SK-N-SH treated with all-trans-retinoic acid at 6 μM for 48 hours (cell line): ENCODE measurements at regions not wholly inside any gene's neighbourhood (a gene's known extent, or its start where the extent isn't known, plus 50 kb on each side); places are given as distances from the start of the nearest gene placed in this dataset.

ENCODE experiments used
- ATAC-seq: fragments of 200-7000 bp; cut with Tn5 transposase; 3 replicates; pipeline ENCODE4 v1.9.1; 2020; ENCODE audit warnings: mild to moderate bottlenecking, moderate library complexity
- ARNTL ChIP-seq: fragments of 450-650 bp; formaldehyde crosslinking; IDR thresholded peaks from 2 replicates; pipeline ENCODE4 v1.5.0; 2020; ENCODE audit warnings: low read depth, mild to moderate bottlenecking, moderate library complexity, borderline replicate concordance
- BACH2 ChIP-seq: fragments of 250-450 bp; sonication (Bioruptor Pico); IDR thresholded peaks from 2 replicates; pipeline ENCODE4 v1.9.0; 2021; ENCODE audit warnings: mild to moderate bottlenecking, borderline replicate concordance
- CREB5 ChIP-seq: fragments of 250-450 bp; sonication (Bioruptor Pico); IDR thresholded peaks from 2 replicates; pipeline ENCODE4 v1.5.1; 2020; ENCODE audit warnings: low read depth, mild to moderate bottlenecking, moderate library complexity
- CSDC2 ChIP-seq: fragments of 250-450 bp; sonication (Bioruptor Pico); IDR thresholded peaks from 2 replicates; pipeline ENCODE4 v1.5.0; 2020; ENCODE audit warnings: mild to moderate bottlenecking, moderate library complexity
- CSRNP3 ChIP-seq: fragments of 250-450 bp; sonication (Bioruptor Pico); IDR thresholded peaks from 2 replicates; pipeline ENCODE4 v1.5.1; 2021; ENCODE audit warnings: mild to moderate bottlenecking, moderate library complexity
- ESRRG ChIP-seq: fragments of 250-450 bp; sonication (Bioruptor Pico); IDR thresholded peaks from 2 replicates; pipeline ENCODE4 v1.6.1; 2021; ENCODE audit warnings: mild to moderate bottlenecking
- ISL1 ChIP-seq: fragments of 250-450 bp; sonication (Bioruptor Pico); IDR thresholded peaks from 2 replicates; pipeline ENCODE4 v2.1.2; 2022; ENCODE audit warnings: mild to moderate bottlenecking, moderate library complexity
- OSR1 ChIP-seq: fragments of 250-450 bp; sonication (Bioruptor Pico); IDR thresholded peaks from 2 replicates; pipeline ENCODE4 v1.8.0; 2022; ENCODE audit warnings: moderate library complexity, mild to moderate bottlenecking, inconsistent platforms
- PATZ1 ChIP-seq: fragments of 250-450 bp; sonication (Bioruptor Pico); IDR thresholded peaks from 2 replicates; pipeline ENCODE4 v1.8.0; 2020; ENCODE audit warnings: mild to moderate bottlenecking, moderate library complexity, borderline replicate concordance
- POU6F1 ChIP-seq: fragments of 250-450 bp; sonication (Bioruptor Pico); IDR thresholded peaks from 2 replicates; pipeline ENCODE4 v1.8.0; 2021; ENCODE audit warnings: low read depth, mild to moderate bottlenecking, moderate library complexity, borderline replicate concordance
- PPARA ChIP-seq: fragments of 250-450 bp; sonication (Bioruptor Pico); IDR thresholded peaks from 2 replicates; pipeline ENCODE4 v1.5.0; 2020; ENCODE audit warnings: mild to moderate bottlenecking, borderline replicate concordance
- RARB ChIP-seq: fragments of 250-450 bp; sonication (Bioruptor Pico); IDR thresholded peaks from 2 replicates; pipeline ENCODE4 v1.8.0; 2021; ENCODE audit warnings: mild to moderate bottlenecking, moderate library complexity
- TCF4 ChIP-seq: fragments of 250-450 bp; sonication (Bioruptor Pico); IDR thresholded peaks from 2 replicates; pipeline ENCODE4 v1.8.0; 2021; ENCODE audit warnings: mild to moderate bottlenecking, moderate library complexity, borderline replicate concordance
- TOX ChIP-seq: fragments of 250-450 bp; sonication (Bioruptor Pico); IDR thresholded peaks from 2 replicates; pipeline ENCODE4 v1.8.0; 2021; ENCODE audit warnings: mild to moderate bottlenecking, moderate library complexity, borderline replicate concordance
- ZC3H10 ChIP-seq: fragments of 250-450 bp; sonication (Bioruptor Pico); IDR thresholded peaks from 2 replicates; pipeline ENCODE4 v1.5.1; 2021; ENCODE audit warnings: mild to moderate bottlenecking, moderate library complexity
- ZFP3 ChIP-seq: fragments of 250-450 bp; sonication (Bioruptor Pico); IDR thresholded peaks from 2 replicates; pipeline ENCODE4 v1.5.0; 2020; ENCODE audit warnings: mild to moderate bottlenecking, moderate library complexity
- ZFP30 ChIP-seq: fragments of 450-650 bp; formaldehyde crosslinking; IDR thresholded peaks from 2 replicates; pipeline ENCODE4 v1.5.0; 2022; ENCODE audit warnings: mild to moderate bottlenecking, moderate library complexity
- ZNF565 ChIP-seq: fragments of 450-650 bp; formaldehyde crosslinking; conservative IDR thresholded peaks from 2 replicates; pipeline ENCODE4 v1.5.0; 2020; ENCODE audit warnings: low read depth, mild to moderate bottlenecking, moderate library complexity
- ZNF70 ChIP-seq: fragments of 450-650 bp; formaldehyde crosslinking; IDR thresholded peaks from 2 replicates; pipeline ENCODE4 v1.5.0; 2020; ENCODE audit warnings: mild to moderate bottlenecking, moderate library complexity
- ZNF8 ChIP-seq: fragments of 450-650 bp; formaldehyde crosslinking; IDR thresholded peaks from 2 replicates; pipeline ENCODE4 v1.5.0; 2020; ENCODE audit warnings: mild to moderate bottlenecking, moderate library complexity
- TF ChIP-seq, protein P1 (sequence below): fragments of 250-450 bp; sonication (Bioruptor Pico); IDR thresholded peaks from 2 replicates; pipeline ENCODE4 v1.5.0; 2020; ENCODE audit warnings: mild to moderate bottlenecking, moderate library complexity

- no peak for ATAC-seq
- no peak for TF ChIP-seq ZFP3 (CRISPR knock-in tag)
- no peak for TF ChIP-seq PATZ1 (CRISPR knock-in tag)
- no peak for TF ChIP-seq CSRNP3
- no peak for TF ChIP-seq BACH2 (CRISPR knock-in tag)
- TF ChIP-seq ZNF8 = no peak
- no peak for TF ChIP-seq ARNTL (CRISPR knock-in tag)
- no peak for TF ChIP-seq ESRRG
- TF ChIP-seq CREB5 (CRISPR knock-in tag) = no peak
- TF ChIP-seq TOX (CRISPR knock-in tag) = no peak
- TF ChIP-seq ZNF70 (CRISPR knock-in tag) = no peak
- TF ChIP-seq, protein P1, sequence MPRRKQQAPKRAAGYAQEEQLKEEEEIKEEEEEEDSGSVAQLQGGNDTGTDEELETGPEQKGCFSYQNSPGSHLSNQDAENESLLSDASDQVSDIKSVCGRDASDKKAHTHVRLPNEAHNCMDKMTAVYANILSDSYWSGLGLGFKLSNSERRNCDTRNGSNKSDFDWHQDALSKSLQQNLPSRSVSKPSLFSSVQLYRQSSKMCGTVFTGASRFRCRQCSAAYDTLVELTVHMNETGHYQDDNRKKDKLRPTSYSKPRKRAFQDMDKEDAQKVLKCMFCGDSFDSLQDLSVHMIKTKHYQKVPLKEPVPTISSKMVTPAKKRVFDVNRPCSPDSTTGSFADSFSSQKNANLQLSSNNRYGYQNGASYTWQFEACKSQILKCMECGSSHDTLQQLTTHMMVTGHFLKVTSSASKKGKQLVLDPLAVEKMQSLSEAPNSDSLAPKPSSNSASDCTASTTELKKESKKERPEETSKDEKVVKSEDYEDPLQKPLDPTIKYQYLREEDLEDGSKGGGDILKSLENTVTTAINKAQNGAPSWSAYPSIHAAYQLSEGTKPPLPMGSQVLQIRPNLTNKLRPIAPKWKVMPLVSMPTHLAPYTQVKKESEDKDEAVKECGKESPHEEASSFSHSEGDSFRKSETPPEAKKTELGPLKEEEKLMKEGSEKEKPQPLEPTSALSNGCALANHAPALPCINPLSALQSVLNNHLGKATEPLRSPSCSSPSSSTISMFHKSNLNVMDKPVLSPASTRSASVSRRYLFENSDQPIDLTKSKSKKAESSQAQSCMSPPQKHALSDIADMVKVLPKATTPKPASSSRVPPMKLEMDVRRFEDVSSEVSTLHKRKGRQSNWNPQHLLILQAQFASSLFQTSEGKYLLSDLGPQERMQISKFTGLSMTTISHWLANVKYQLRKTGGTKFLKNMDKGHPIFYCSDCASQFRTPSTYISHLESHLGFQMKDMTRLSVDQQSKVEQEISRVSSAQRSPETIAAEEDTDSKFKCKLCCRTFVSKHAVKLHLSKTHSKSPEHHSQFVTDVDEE (CRISPR knock-in tag) = no peak
- TF ChIP-seq PPARA = no peak
These were observed 151.4 kb downstream of the AMY1C start for GRCh38 chr1:103901072-103901471.

GRCh38 chr1:103905363-103905762, 155.7 kb downstream of the AMY1C start:
- TF ChIP-seq ARNTL (CRISPR knock-in tag) (no peak), TOX (CRISPR knock-in tag) (no peak), OSR1 (CRISPR knock-in tag) (no peak), ESRRG (no peak), ZNF565 (CRISPR knock-in tag) (no peak), POU6F1 (CRISPR knock-in tag) (no peak), ISL1 (CRISPR knock-in tag) (no peak), TCF4 (CRISPR knock-in tag) (no peak), ZFP3 (CRISPR knock-in tag) (no peak)
- ATAC-seq = no peak

- ATAC-seq = no peak
- TF ChIP-seq OSR1 (CRISPR knock-in tag) = no peak
- TF ChIP-seq CSDC2 (CRISPR knock-in tag) = no peak
- no peak for TF ChIP-seq BACH2 (CRISPR knock-in tag)
- TF ChIP-seq ZC3H10 (CRISPR knock-in tag) = no peak
- no peak for TF ChIP-seq RARB (CRISPR knock-in tag)
- no peak for TF ChIP-seq POU6F1 (CRISPR knock-in tag)
- no peak for TF ChIP-seq ARNTL (CRISPR knock-in tag)
- TF ChIP-seq ZNF70 (CRISPR knock-in tag) = no peak
- no peak for TF ChIP-seq ZFP3 (CRISPR knock-in tag)
- no peak for TF ChIP-seq PPARA
- TF ChIP-seq CSRNP3 = no peak
- no peak for TF ChIP-seq PATZ1 (CRISPR knock-in tag)
- no peak for TF ChIP-seq ZFP30 (CRISPR knock-in tag)
- TF ChIP-seq ISL1 (CRISPR knock-in tag) = no peak
- TF ChIP-seq TOX (CRISPR knock-in tag) = no peak
- TF ChIP-seq TCF4 (CRISPR knock-in tag) = no peak
These were observed 161.8 kb downstream of the AMY1C start for GRCh38 chr1:103911450-103911849.
